Peyer's patch (tissue), 4 donors: ENCODE measurements at regions not wholly inside any gene's neighbourhood (a gene's known extent, or its start where the extent isn't known, plus 50 kb on each side); places are given as distances from the start of the nearest gene placed in this dataset.

Experiments used
- POLR2A ChIP-seq, 2 donors: fragments of 450-650 bp; IDR thresholded peaks; one replicate each; pipeline ENCODE4 v1.5.1; 2017; ENCODE audit warnings: antibody characterized with exemption in 2 of 2, mild to moderate bottlenecking in 2 of 2, moderate library complexity in 2 of 2
- TF ChIP-seq, protein P1 (sequence below), 6 experiments: fragments of 450-650 bp in 4 of 6; fragments of 200-600 bp in 2 of 6; sonication (generic) in 1 of 6; IDR thresholded peaks; one replicate each; pipeline ENCODE4 v1.5.1; 2017 to 2019; ENCODE audit warnings: antibody characterized with exemption in 6 of 6, mild to moderate bottlenecking in 3 of 6, moderate library complexity in 1 of 6

DNA sequence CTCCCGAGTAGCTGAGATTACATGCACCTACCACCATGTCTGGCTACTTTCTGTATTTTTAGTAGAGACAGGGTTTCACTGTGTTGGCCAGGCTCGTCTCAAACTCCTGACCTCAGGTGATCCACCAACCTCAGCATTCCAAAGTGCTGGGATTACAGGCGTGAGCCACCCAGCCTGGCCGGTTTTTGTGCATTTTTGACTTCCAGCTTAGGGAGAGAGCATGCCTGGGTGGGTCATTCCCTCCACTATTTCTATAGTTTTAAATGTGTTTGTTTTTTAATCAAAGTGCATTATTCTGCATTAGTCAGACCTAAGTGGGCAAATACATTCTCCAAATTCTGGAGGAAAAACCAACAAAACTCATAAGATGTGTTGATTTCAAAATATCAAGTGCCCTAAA, 207.4 kb upstream of the NRIP1 start:
- TF ChIP-seq, protein P1, sequence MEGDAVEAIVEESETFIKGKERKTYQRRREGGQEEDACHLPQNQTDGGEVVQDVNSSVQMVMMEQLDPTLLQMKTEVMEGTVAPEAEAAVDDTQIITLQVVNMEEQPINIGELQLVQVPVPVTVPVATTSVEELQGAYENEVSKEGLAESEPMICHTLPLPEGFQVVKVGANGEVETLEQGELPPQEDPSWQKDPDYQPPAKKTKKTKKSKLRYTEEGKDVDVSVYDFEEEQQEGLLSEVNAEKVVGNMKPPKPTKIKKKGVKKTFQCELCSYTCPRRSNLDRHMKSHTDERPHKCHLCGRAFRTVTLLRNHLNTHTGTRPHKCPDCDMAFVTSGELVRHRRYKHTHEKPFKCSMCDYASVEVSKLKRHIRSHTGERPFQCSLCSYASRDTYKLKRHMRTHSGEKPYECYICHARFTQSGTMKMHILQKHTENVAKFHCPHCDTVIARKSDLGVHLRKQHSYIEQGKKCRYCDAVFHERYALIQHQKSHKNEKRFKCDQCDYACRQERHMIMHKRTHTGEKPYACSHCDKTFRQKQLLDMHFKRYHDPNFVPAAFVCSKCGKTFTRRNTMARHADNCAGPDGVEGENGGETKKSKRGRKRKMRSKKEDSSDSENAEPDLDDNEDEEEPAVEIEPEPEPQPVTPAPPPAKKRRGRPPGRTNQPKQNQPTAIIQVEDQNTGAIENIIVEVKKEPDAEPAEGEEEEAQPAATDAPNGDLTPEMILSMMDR (IDR thresholded peaks at IDR 0.05): no peak
- TF ChIP-seq POLR2A (IDR thresholded peaks at IDR 0.05): no peak
